HG03342 (cell line): ENCODE measurements at regions not wholly inside any gene's neighbourhood (a gene's known extent, or its start where the extent isn't known, plus 50 kb on each side); places are given as distances from the start of the nearest gene placed in this dataset.
"Not testable (repeated sequence)": the region's sequence is repeated elsewhere in the genome, so short reads cannot be mapped to it uniquely, and the experiment has no call there.

Experiments used
- ATAC-seq: cut with Tn5 transposase; IDR thresholded peaks from one replicate; pipeline ENCODE4 v1.9.1; 2021; ENCODE audit warnings: mild to moderate bottlenecking, moderate library complexity; ENCODE audit not compliant: unreplicated experiment

GRCh38 chr2:89795530-89795929 is 1104.1 kb downstream of the RPIA start:
- ATAC-seq, result not testable (repeated sequence)

DNA sequence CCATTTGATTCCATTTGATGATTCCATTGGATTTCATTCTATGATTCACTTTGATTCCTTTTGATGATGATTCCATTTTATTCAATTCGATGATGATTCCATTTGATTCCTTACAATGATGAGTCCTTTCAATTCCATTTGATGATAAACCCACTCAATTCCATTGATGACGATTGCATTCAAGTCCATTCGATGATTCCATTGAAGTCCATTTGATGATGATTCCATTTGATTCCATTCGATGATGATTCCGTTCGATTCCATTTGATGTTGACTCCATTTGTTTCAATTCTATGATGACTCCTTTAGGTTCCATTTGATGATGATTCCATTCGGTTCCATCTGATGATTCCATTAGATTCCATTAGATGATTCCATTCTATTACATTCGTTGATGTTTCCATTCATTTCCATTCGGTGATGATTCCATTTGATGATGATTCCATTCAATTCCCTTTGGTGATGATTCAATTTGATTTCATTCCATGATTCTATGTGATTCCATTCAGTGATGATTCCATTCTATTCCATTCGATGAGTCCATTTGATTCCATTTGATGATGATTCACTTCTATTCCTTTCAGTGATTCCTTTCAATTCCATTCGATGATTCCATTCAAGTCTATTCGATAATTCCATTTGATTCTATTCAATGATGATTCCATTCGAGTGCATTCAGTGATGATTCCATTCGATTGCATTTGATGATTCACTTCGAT is 1106.0 kb downstream of the RPIA start:
- no peak for ATAC-seq

GRCh38 chr2:89801207-89801606 is 1109.7 kb downstream of the RPIA start:
- ATAC-seq, result not testable (repeated sequence)

GRCh38 chr2:89806363-89806762 is 1114.9 kb downstream of the RPIA start:
- not testable (repeated sequence) for ATAC-seq

- ATAC-seq, result no peak
These were observed 1119.8 kb downstream of the RPIA start for GRCh38 chr2:89811295-89811694.

- ATAC-seq, result not testable (repeated sequence)
These were observed 1120.4 kb downstream of the RPIA start for GRCh38 chr2:89811910-89812309.

- not testable (repeated sequence) for ATAC-seq
These were observed 1122.9 kb downstream of the RPIA start for GRCh38 chr2:89814359-89814758.

DNA sequence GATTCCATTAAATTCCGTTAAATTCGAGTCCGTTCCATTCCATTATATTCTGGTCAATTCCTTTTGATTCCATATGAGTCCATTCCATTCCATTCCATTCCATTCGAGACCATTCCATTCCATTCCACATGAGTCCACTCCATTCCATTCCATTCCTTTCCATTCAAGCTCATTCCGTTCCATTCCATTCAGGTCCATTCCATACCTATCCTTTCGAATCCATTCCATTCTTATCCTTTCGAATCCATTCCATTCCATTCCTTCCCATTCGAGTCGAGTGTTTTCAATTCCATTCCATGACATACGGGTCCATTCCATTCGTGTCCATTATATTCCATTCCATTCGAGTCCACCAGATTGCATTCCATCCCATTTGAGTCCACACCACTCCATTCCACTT is 1127.4 kb downstream of the RPIA start:
- no peak for ATAC-seq

DNA sequence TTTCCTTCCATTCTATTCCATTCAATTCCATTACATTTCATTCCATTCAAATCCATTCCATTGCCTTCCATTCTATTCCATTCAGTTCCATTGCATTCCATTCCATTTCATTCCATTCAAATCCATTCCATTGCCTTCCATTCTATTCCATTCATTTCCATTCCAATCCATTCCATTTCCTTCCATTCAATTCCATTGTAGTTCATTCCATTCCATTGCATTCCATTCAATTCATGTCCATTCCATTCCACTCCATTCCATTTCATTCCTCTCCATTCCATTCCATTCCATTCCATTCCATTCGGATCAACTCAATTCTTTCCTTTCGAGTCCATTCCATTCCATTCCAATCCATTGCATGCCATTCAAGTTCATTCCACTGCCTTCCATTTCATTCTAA is 1128.3 kb downstream of the RPIA start:
- ATAC-seq, result no peak

GRCh38 chr2:89820248-89820647 is 1128.8 kb downstream of the RPIA start:
- ATAC-seq, result no peak

GRCh38 chr2:89821455-89821945 is 1130.0 kb downstream of the RPIA start:
- ATAC-seq, result no peak

- not testable (repeated sequence) for ATAC-seq
These were observed 1130.9 kb downstream of the RPIA start for GRCh38 chr2:89822342-89822741.

DNA sequence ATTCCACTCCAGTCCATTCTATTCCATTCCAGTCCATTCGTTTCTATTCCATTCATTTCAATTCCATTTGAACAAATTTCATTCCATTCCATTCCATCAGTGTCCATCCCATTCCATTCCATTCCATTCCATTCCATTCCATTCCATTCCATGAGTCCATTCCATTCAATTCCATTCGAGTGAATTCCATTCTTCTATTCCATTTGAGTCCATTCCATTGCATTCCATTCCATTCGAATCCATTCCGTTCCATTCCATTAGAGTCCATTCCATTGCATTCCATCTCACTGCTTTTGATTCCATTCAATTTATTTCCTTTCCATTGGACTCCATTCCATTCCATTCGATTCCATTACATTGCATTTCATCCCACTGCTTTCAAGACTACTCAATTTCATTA is 1132.1 kb downstream of the RPIA start:
- ATAC-seq, result no peak

GRCh38 chr2:89825034-89825433 is 1133.6 kb downstream of the RPIA start:
- ATAC-seq, result no peak

GRCh38 chr2:89826741-89827140 is 1135.3 kb downstream of the RPIA start:
- not testable (repeated sequence) for ATAC-seq

GRCh38 chr2:89827829-89828228 is 1136.4 kb downstream of the RPIA start:
- ATAC-seq, result not testable (repeated sequence)

DNA sequence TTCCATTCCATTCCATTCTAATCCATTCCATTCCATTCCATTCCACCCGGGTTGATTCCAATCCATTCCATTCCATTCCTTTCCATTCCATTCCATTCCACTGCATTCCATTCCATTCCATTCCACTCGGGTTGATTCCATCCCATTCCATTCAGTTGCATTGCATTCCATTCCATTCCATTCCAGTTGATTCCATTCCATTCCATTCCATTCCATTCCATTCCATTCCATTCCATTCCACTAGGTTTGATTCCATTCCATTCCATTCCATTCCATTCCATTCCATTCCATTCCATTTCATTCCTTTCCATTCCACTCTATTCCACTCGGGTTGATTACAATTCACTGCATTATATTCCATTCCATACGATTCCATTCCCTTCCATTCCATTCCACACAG is 1136.9 kb downstream of the RPIA start:
- not testable (repeated sequence) for ATAC-seq

GRCh38 chr2:89828961-89829631 is 1137.6 kb downstream of the RPIA start:
- ATAC-seq, result peak; percentile 28

DNA sequence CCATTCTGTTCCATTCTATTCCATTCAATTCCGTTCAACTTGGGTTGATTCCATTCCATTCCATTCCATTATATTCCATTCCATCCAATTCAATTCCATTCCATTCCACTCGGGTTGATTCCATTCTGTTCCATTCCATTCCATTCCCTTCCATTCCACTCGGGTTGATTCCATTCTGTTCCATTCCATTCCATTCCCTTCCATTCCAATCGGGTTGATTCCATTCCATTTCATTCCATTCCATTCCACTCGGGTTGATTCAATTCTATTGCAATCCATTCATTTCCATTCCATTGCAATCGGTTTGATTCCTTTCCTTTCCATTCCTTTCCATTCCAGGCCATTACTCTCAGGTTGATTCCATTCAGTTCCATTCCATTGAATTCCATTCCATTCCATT is 1138.4 kb downstream of the RPIA start:
- no peak for ATAC-seq

- ATAC-seq, result peak; percentile 35
These were observed 1139.1 kb downstream of the RPIA start for GRCh38 chr2:89830341-89831218.
